Gastroesophageal sphincter (tissue), 3 donors: ENCODE measurements at regions not wholly inside any gene's neighbourhood (a gene's known extent, or its start where the extent isn't known, plus 50 kb on each side); places are given as distances from the start of the nearest gene placed in this dataset.

Experiments used
- EP300 ChIP-seq: sonication (generic); formaldehyde crosslinking; IDR thresholded peaks from one replicate; pipeline ENCODE4 v1.6.1; 2017; ENCODE audit warnings: antibody characterized with exemption, mild to moderate bottlenecking
- TF ChIP-seq, protein P1 (sequence below), 4 experiments: fragments of 200-600 bp in 2 of 4; fragments of 450-650 bp in 2 of 4; sonication (generic) in 1 of 4; IDR thresholded peaks; one replicate each; pipeline ENCODE4 v1.5.1; 2017 to 2019; ENCODE audit warnings: antibody characterized with exemption in 4 of 4, mild to moderate bottlenecking in 2 of 4, moderate library complexity in 2 of 4

GRCh38 chr10:78542141-78542489, 508.5 kb downstream of the RPS24 start:
- TF ChIP-seq, protein P1, sequence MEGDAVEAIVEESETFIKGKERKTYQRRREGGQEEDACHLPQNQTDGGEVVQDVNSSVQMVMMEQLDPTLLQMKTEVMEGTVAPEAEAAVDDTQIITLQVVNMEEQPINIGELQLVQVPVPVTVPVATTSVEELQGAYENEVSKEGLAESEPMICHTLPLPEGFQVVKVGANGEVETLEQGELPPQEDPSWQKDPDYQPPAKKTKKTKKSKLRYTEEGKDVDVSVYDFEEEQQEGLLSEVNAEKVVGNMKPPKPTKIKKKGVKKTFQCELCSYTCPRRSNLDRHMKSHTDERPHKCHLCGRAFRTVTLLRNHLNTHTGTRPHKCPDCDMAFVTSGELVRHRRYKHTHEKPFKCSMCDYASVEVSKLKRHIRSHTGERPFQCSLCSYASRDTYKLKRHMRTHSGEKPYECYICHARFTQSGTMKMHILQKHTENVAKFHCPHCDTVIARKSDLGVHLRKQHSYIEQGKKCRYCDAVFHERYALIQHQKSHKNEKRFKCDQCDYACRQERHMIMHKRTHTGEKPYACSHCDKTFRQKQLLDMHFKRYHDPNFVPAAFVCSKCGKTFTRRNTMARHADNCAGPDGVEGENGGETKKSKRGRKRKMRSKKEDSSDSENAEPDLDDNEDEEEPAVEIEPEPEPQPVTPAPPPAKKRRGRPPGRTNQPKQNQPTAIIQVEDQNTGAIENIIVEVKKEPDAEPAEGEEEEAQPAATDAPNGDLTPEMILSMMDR (IDR thresholded peaks at IDR 0.05): no peak
- TF ChIP-seq EP300: no peak
